Ascending aorta (tissue), 2 donors: ENCODE measurements at regions not wholly inside any gene's neighbourhood (a gene's known extent, or its start where the extent isn't known, plus 50 kb on each side); places are given as distances from the start of the nearest gene placed in this dataset.

Experiments
- DNase-seq, 2 donors: peaks; one replicate each; pipeline ENCODE4 v3.0.0-alpha.2; 2019; ENCODE audit warnings: low spot score in 2 of 2
- H3K27ac ChIP-seq, 2 donors: fragments of 200-600 bp; sonication (generic); one replicate each; pipeline ENCODE4 v1.5.1; 2016 to 2017; ENCODE audit warnings: mild to moderate bottlenecking in 1 of 2
- H3K27me3 ChIP-seq: fragments of 200-600 bp; sonication (generic); one replicate; pipeline ENCODE4 v1.5.1; 2017
- H3K36me3 ChIP-seq, 2 donors: fragments of 200-600 bp; sonication (generic); one replicate each; pipeline ENCODE4 v1.5.1; 2016
- H3K4me1 ChIP-seq, 2 donors: fragments of 200-600 bp; sonication (generic); one replicate each; pipeline ENCODE4 v1.5.1; 2016 to 2017; ENCODE audit warnings: mild to moderate bottlenecking in 1 of 2
- H3K4me3 ChIP-seq, 2 donors: fragments of 200-600 bp; sonication (generic); one replicate each; pipeline ENCODE4 v1.5.1; 2016 to 2017; ENCODE audit warnings: mild to moderate bottlenecking in 1 of 2
- H3K9me3 ChIP-seq, 2 donors: fragments of 200-600 bp; sonication (generic); one replicate each; pipeline ENCODE4 v1.5.1; 2016
- intact Hi-C: fragments of 100-400 bp; cut with DNase I; formaldehyde crosslinking; loops from one replicate; pipeline ENCODE4 v1.15.1; 2023
- TF ChIP-seq, protein P1 (sequence below), 3 experiments: fragments of 200-600 bp in 2 of 3; fragments of 450-650 bp in 1 of 3; sonication (generic) in 2 of 3; IDR thresholded peaks; one replicate each; pipeline ENCODE4 v1.5.1; 2016 to 2019; ENCODE audit warnings: antibody characterized with exemption in 3 of 3, mild to moderate bottlenecking in 1 of 3, moderate library complexity in 1 of 3

GRCh38 chr13:81760316-81760715 is 1419.4 kb upstream of the SPRY2 start:
- TF ChIP-seq, protein P1, sequence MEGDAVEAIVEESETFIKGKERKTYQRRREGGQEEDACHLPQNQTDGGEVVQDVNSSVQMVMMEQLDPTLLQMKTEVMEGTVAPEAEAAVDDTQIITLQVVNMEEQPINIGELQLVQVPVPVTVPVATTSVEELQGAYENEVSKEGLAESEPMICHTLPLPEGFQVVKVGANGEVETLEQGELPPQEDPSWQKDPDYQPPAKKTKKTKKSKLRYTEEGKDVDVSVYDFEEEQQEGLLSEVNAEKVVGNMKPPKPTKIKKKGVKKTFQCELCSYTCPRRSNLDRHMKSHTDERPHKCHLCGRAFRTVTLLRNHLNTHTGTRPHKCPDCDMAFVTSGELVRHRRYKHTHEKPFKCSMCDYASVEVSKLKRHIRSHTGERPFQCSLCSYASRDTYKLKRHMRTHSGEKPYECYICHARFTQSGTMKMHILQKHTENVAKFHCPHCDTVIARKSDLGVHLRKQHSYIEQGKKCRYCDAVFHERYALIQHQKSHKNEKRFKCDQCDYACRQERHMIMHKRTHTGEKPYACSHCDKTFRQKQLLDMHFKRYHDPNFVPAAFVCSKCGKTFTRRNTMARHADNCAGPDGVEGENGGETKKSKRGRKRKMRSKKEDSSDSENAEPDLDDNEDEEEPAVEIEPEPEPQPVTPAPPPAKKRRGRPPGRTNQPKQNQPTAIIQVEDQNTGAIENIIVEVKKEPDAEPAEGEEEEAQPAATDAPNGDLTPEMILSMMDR (IDR thresholded peaks at IDR 0.05), result no peak

DNA sequence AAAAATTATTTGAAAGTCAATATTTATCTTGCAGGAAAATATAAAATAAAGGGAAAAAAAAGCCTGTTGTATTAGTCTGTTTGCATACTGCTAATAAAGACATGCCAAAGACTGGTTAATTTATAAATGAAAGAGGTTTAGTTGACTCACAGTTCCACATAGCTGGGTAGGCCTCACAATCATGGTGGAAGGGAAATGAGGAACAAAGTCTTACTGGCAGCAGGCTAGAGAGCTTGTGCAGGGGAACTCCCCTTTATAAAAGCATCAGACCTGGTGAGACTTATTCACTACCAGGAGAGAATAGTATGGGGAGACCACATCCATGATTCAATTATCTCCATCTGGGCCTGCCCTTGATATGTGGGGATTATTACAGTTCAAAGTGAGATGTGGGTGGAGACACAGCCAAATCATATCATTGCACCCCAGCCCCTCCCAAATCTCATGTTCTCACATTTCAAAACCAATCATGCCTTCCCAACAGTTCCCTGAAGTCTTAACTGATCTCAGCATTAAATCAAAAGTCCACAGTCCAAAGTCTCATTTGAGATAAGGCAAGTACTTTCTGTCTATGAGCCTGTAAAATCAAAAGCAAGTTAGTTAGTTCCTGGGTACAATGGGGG is 1416.5 kb upstream of the SPRY2 start:
- DNase-seq, result no peak
- Histone ChIP-seq H3K27ac (no peak overlapping the region), H3K4me1 (no peaks in the 10 kb centered on the region), H3K27me3 (no peaks in the 10 kb centered on the region), H3K36me3 (no peaks in the 10 kb centered on the region), H3K4me3 (no peak overlapping the region), H3K9me3 (no peaks in the 10 kb centered on the region)
- TF ChIP-seq, protein P1 (IDR thresholded peaks at IDR 0.05), result no peak
- intact Hi-C loops, result no loop called here

More at GRCh38 chr13:81760316-81760715, 1419.4 kb upstream of the SPRY2 start:
- Histone ChIP-seq H3K36me3 (no peaks in the 10 kb centered on the region), H3K9me3 (no peaks in the 10 kb centered on the region), H3K27ac (no peak overlapping the region), H3K4me3 (no peak overlapping the region), H3K27me3 (no peaks in the 10 kb centered on the region), H3K4me1 (no peaks in the 10 kb centered on the region)
- DNase-seq, result no peak
- intact Hi-C loops, result no loop called here

DNA sequence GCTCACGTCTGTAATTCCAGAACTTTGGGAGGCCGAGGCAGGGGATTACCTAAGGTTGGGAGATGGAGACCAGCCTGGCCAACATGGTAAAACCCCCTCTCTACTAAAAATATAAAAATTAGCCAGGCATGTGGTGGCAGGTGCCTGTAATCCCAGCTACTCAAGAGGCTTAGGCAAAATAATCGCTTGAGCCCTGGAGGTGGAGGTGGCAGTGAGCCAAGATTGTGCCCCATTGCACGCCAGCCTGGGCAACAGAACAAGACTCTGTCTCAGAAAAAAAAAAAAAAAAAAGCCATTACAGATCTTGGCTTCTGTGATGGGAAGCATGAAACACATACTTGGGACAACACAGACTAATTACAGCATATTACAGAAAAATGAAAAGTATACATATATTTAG is 1404.5 kb upstream of the SPRY2 start:
- Histone ChIP-seq H3K36me3 (no peaks in the 10 kb centered on the region), H3K4me3 (no peak overlapping the region), H3K9me3 (no peaks in the 10 kb centered on the region), H3K27me3 (no peaks in the 10 kb centered on the region), H3K27ac (no peak overlapping the region), H3K4me1 (no peaks in the 10 kb centered on the region)
- no peak for DNase-seq
- TF ChIP-seq, protein P1 (IDR thresholded peaks at IDR 0.05), result no peak
- intact Hi-C loops, result no loop called here

- Histone ChIP-seq H3K9me3 (no peaks in the 10 kb centered on the region), H3K36me3 (no peaks in the 10 kb centered on the region), H3K4me1 (no peaks in the 10 kb centered on the region), H3K27me3 (no peaks in the 10 kb centered on the region), H3K4me3 (no peak overlapping the region), H3K27ac (no peak overlapping the region)
- intact Hi-C loops, result no loop called here
- no peak for DNase-seq
- TF ChIP-seq, protein P1 (IDR thresholded peaks at IDR 0.05), result no peak
Measured at GRCh38 chr13:81738364-81738763, 1397.4 kb upstream of the SPRY2 start.

GRCh38 chr13:81726037-81726726 is 1385.3 kb upstream of the SPRY2 start:
- H3K4me3 ChIP-seq, result no peak overlapping the region
- no peaks in the 10 kb centered on the region for H3K9me3 ChIP-seq
- H3K27ac ChIP-seq, result no peak overlapping the region
- no peak for DNase-seq
- no peaks in the 10 kb centered on the region for H3K27me3 ChIP-seq
- intact Hi-C loops, result no loop called here
- H3K36me3 ChIP-seq, result no peaks in the 10 kb centered on the region
- H3K4me1 ChIP-seq, result no peaks in the 10 kb centered on the region
- TF ChIP-seq, protein P1 (IDR thresholded peaks at IDR 0.05), result no peak
